Activated naive CD4-positive, alpha-beta T cell treated with anti-CD3 and anti-CD28 coated beads for 36 hours (primary cell): ENCODE measurements at regions not wholly inside any gene's neighbourhood (a gene's known extent, or its start where the extent isn't known, plus 50 kb on each side); places are given as distances from the start of the nearest gene placed in this dataset.

Source experiments
- CTCF ChIA-PET: fragments of 350-600 bp; sonication (Branson Sonifier 250); formaldehyde crosslinking; loops from one replicate; lab custom pipeline; 2021; ENCODE audit warnings: antibody characterized with exemption; lab: Charles Lee
- DNase-seq: peaks from one replicate; pipeline ENCODE4 v3.0.0-alpha.2; 2020
- H3K27ac Mint-ChIP-seq: one replicate; pipeline ENCODE4 v1.8.0; 2021; ENCODE audit warnings: mild to moderate bottlenecking, mixed read lengths
- H3K27me3 Mint-ChIP-seq: one replicate; pipeline ENCODE4 v1.8.0; 2021; ENCODE audit warnings: low read depth, mixed read lengths
- H3K36me3 Mint-ChIP-seq: one replicate; pipeline ENCODE4 v1.8.0; 2021; ENCODE audit warnings: low read depth, mixed read lengths
- H3K4me1 Mint-ChIP-seq: one replicate; pipeline ENCODE4 v1.8.0; 2021; ENCODE audit warnings: low read depth, mixed read lengths
- H3K4me3 Mint-ChIP-seq: one replicate; pipeline ENCODE4 v1.8.0; 2021; ENCODE audit warnings: mild to moderate bottlenecking, moderate library complexity, mixed read lengths
- H3K9me3 Mint-ChIP-seq: one replicate; pipeline ENCODE4 v1.8.0; 2021; ENCODE audit warnings: mixed read lengths
- intact Hi-C: fragments of 100-400 bp; cut with micrococcal nuclease; formaldehyde crosslinking; loops from one replicate; pipeline ENCODE4 v1.15.1; 2023

GRCh38 chr1:175881246-175881976 lies 138.0 kb upstream of the TNR start:
- Mint-ChIP-seq H3K27ac (no peak overlapping the region), H3K36me3 (no peaks in the 10 kb centered on the region)
- DNase-seq, result no peak

GRCh38 chr1:175878775-175879174 lies 135.4 kb upstream of the TNR start:
- intact Hi-C loops, result no loop called here
- Mint-ChIP-seq H3K27me3 (no peaks in the 10 kb centered on the region), H3K4me1 (no peaks in the 10 kb centered on the region), H3K36me3 (no peaks in the 10 kb centered on the region), H3K9me3 (no peaks in the 10 kb centered on the region), H3K27ac (no peak overlapping the region), H3K4me3 (no peak overlapping the region)
- DNase-seq, result no peak
- CTCF ChIA-PET, result no interaction called here

More at GRCh38 chr1:175881246-175881976, 138.0 kb upstream of the TNR start:
- intact Hi-C loops, result no loop called here
- no peaks in the 10 kb centered on the region for H3K27me3 Mint-ChIP-seq
- no peaks in the 10 kb centered on the region for H3K4me1 Mint-ChIP-seq
- no peak overlapping the region for H3K4me3 Mint-ChIP-seq
- CTCF ChIA-PET, result no interaction called here
- H3K9me3 Mint-ChIP-seq, result no peaks in the 10 kb centered on the region

- Mint-ChIP-seq H3K27me3 (no peaks in the 10 kb centered on the region), H3K9me3 (no peaks in the 10 kb centered on the region), H3K4me1 (no peaks in the 10 kb centered on the region), H3K4me3 (no peak overlapping the region), H3K27ac (no peak overlapping the region), H3K36me3 (no peaks in the 10 kb centered on the region)
- intact Hi-C loops, result no loop called here
- CTCF ChIA-PET, result no interaction called here
- DNase-seq, result no peak
Measured at GRCh38 chr1:175877939-175878737, 134.7 kb upstream of the TNR start.

GRCh38 chr1:175875556-175875955 lies 132.2 kb upstream of the TNR start:
- Mint-ChIP-seq H3K27me3 (no peaks in the 10 kb centered on the region), H3K4me1 (no peaks in the 10 kb centered on the region), H3K9me3 (no peaks in the 10 kb centered on the region), H3K27ac (no peak overlapping the region), H3K36me3 (no peaks in the 10 kb centered on the region), H3K4me3 (no peak overlapping the region)
- intact Hi-C loops, result no loop called here
- CTCF ChIA-PET, result no interaction called here
- DNase-seq, result no peak

GRCh38 chr1:175874081-175874480 lies 130.7 kb upstream of the TNR start:
- H3K27me3 Mint-ChIP-seq, result no peaks in the 10 kb centered on the region
- CTCF ChIA-PET, result no interaction called here
- DNase-seq, result no peak
- no peak overlapping the region for H3K27ac Mint-ChIP-seq
- no peaks in the 10 kb centered on the region for H3K36me3 Mint-ChIP-seq
- H3K4me1 Mint-ChIP-seq, result no peaks in the 10 kb centered on the region
- no peaks in the 10 kb centered on the region for H3K9me3 Mint-ChIP-seq
- intact Hi-C loops, result no loop called here
- H3K4me3 Mint-ChIP-seq, result no peak overlapping the region

- no peak for DNase-seq
- CTCF ChIA-PET, result no interaction called here
- no peaks in the 10 kb centered on the region for H3K4me1 Mint-ChIP-seq
- H3K36me3 Mint-ChIP-seq, result no peaks in the 10 kb centered on the region
- no peaks in the 10 kb centered on the region for H3K27me3 Mint-ChIP-seq
- H3K27ac Mint-ChIP-seq, result no peak overlapping the region
- no peak overlapping the region for H3K4me3 Mint-ChIP-seq
- H3K9me3 Mint-ChIP-seq, result no peaks in the 10 kb centered on the region
- intact Hi-C loops, result no loop called here
Measured at GRCh38 chr1:175873290-175873935, 130.0 kb upstream of the TNR start.

GRCh38 chr1:175872588-175872987 lies 129.2 kb upstream of the TNR start:
- CTCF ChIA-PET, result no interaction called here
- H3K9me3 Mint-ChIP-seq, result no peaks in the 10 kb centered on the region

GRCh38 chr1:175871647-175872046 lies 128.3 kb upstream of the TNR start:
- Mint-ChIP-seq H3K27me3 (no peaks in the 10 kb centered on the region), H3K27ac (no peak overlapping the region), H3K4me3 (no peak overlapping the region), H3K4me1 (no peaks in the 10 kb centered on the region), H3K36me3 (no peaks in the 10 kb centered on the region), H3K9me3 (no peaks in the 10 kb centered on the region)
- DNase-seq, result no peak
- intact Hi-C loops, result no loop called here
- CTCF ChIA-PET, result no interaction called here

More at GRCh38 chr1:175872588-175872987, 129.2 kb upstream of the TNR start:
- no peaks in the 10 kb centered on the region for H3K36me3 Mint-ChIP-seq
- DNase-seq, result no peak
- H3K27ac Mint-ChIP-seq, result no peak overlapping the region
- H3K4me1 Mint-ChIP-seq, result no peaks in the 10 kb centered on the region
- intact Hi-C loops, result no loop called here
- H3K27me3 Mint-ChIP-seq, result no peaks in the 10 kb centered on the region
- H3K4me3 Mint-ChIP-seq, result no peak overlapping the region

- Mint-ChIP-seq H3K4me1 (no peaks in the 10 kb centered on the region), H3K36me3 (no peaks in the 10 kb centered on the region), H3K27me3 (no peaks in the 10 kb centered on the region), H3K4me3 (no peak overlapping the region), H3K9me3 (no peaks in the 10 kb centered on the region), H3K27ac (no peak overlapping the region)
- CTCF ChIA-PET, result no interaction called here
- intact Hi-C loops, result no loop called here
- no peak for DNase-seq
Measured at GRCh38 chr1:175870217-175870616, 126.8 kb upstream of the TNR start.

GRCh38 chr1:175866776-175867175 lies 123.4 kb upstream of the TNR start:
- no peak overlapping the region for H3K27ac Mint-ChIP-seq
- H3K4me1 Mint-ChIP-seq, result no peaks in the 10 kb centered on the region
- intact Hi-C loops, result no loop called here
- no peak overlapping the region for H3K4me3 Mint-ChIP-seq
- no peaks in the 10 kb centered on the region for H3K9me3 Mint-ChIP-seq
- CTCF ChIA-PET, result no interaction called here
- H3K36me3 Mint-ChIP-seq, result no peaks in the 10 kb centered on the region
- peaks cover 3% of the 10 kb centered on the region for H3K27me3 Mint-ChIP-seq
- DNase-seq, result no peak

GRCh38 chr1:175865041-175865766 lies 121.8 kb upstream of the TNR start:
- no peaks in the 10 kb centered on the region for H3K36me3 Mint-ChIP-seq
- H3K4me1 Mint-ChIP-seq, result no peaks in the 10 kb centered on the region
- intact Hi-C loops, result no loop called here
- H3K27me3 Mint-ChIP-seq, result peaks cover 3% of the 10 kb centered on the region
- H3K9me3 Mint-ChIP-seq, result no peaks in the 10 kb centered on the region
- H3K27ac Mint-ChIP-seq, result no peak overlapping the region
- no peak for DNase-seq
- no peak overlapping the region for H3K4me3 Mint-ChIP-seq
- CTCF ChIA-PET, result interaction anchor here (0.6 kb wide), 2 partner anchors 70 to 121 kb away, joined by 3 to 4 read pairs; no protein-coding TSS in a partner anchor

- CTCF ChIA-PET, result interaction anchor here (0.6 kb wide), 1 partner anchor 70 kb away, joined by 3 read pairs; no protein-coding TSS in a partner anchor
- H3K36me3 Mint-ChIP-seq, result no peaks in the 10 kb centered on the region
- no peaks in the 10 kb centered on the region for H3K9me3 Mint-ChIP-seq
- intact Hi-C loops, result no loop called here
- no peaks in the 10 kb centered on the region for H3K4me1 Mint-ChIP-seq
- no peak for DNase-seq
- peaks cover 3% of the 10 kb centered on the region for H3K27me3 Mint-ChIP-seq
- H3K27ac Mint-ChIP-seq, result no peak overlapping the region
- no peak overlapping the region for H3K4me3 Mint-ChIP-seq
Measured at GRCh38 chr1:175864625-175865024, 121.2 kb upstream of the TNR start.
